GM04503 (cell line): ENCODE measurements at regions not wholly inside any gene's neighbourhood (a gene's known extent, or its start where the extent isn't known, plus 50 kb on each side); places are given as distances from the start of the nearest gene placed in this dataset.
A peak's percentile ranks its signal among the peaks of the same experiment; 100 is the strongest.
"Not testable (repeated sequence)": the region's sequence is repeated elsewhere in the genome, so short reads cannot be mapped to it uniquely, and the experiment has no call there.

Source experiments
- DNase-seq: peaks from one replicate; pipeline ENCODE4 v3.0.0-alpha.2; 2012; ENCODE audit warnings: low read depth

DNA sequence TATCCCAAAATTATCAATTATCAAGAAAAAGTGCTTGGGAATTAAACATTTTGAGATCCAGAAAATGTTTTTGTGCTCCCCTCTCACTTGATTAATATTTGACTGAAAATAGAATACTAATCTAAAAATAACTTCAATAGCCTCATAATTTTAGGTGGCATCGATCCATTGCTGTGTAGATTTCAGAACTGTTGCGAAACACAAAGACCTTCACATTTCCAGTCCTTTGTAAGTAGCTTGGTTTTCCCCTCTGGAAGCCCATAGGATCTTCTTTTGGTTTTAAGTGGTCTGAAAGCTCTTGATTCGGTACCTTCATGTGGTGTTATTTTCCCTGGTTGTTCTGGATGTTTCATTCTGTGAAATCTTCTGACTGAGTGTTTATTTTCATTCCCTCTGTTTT is 176.5 kb downstream of the NUFIP1 start:
- DNase-seq, result no peak

- no peak for DNase-seq
Measured at GRCh38 chr13:44810061-44810840, 179.0 kb downstream of the NUFIP1 start.

GRCh38 chr13:44809190-44809589 is 180.1 kb downstream of the NUFIP1 start:
- no peak for DNase-seq

DNA sequence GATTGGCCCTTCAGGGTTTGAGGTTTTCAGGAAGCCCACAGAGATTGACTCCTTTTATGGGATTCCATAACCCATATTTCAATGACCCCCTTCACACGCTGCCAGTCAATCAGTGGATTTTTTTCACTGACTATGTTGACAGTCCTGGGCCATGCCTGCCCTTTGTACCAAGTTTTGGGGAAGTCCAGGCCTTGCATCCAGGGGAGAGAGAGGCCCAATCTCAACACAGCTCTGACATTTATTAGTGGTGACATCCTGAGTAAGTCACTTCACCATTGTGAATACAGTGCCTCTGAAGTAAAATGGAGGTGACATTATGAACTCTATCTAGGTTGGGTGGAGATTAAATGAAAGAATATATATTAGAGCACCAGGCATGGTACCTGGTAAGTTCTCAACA is 181.1 kb downstream of the NUFIP1 start:
- DNase-seq, result no peak

GRCh38 chr13:44807449-44808034 is 181.7 kb downstream of the NUFIP1 start:
- DNase-seq, result no peak

GRCh38 chr13:44806826-44807225 is 182.4 kb downstream of the NUFIP1 start:
- no peak for DNase-seq

DNA sequence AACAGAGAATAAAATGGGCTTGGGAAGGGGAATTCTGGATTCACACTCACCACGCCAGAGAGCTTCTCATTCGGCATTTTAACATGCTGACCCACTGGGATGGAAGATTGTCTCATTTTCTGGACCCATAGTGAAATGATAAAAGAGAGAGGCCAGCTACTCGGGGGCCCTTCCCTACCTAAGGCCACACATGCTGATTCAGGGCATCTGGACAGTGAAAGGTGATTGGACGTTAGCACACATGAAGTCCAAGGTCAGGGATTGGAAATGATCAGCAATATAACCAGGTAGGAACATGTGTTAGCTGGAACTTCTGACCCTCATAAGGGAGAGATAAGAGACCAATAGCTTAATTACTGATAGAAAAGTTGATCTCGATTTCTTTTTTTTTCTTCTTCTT is 183.7 kb downstream of the NUFIP1 start:
- no peak for DNase-seq

DNA sequence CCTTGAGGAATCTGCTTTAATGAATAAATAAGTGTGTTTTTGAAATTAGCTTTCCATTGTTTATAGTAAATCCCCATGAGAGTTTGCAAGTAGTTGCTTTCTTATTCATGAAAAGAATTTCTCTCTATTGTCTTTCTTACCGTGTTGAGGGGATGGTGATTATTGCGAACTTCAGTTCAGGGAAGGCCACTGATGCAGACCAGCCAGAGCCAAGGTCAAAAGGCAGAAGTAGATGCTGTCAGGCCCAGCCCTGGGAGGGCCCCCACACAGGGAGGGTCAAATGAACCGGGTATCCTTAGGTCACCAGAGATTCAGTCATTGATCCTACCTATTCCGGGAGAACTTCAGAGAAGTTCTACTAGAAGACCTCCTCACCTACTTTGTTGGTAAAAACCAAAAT is 185.9 kb downstream of the NUFIP1 start:
- no peak for DNase-seq

- DNase-seq, result no peak
Measured at GRCh38 chr13:44802491-44802890, 186.8 kb downstream of the NUFIP1 start.

DNA sequence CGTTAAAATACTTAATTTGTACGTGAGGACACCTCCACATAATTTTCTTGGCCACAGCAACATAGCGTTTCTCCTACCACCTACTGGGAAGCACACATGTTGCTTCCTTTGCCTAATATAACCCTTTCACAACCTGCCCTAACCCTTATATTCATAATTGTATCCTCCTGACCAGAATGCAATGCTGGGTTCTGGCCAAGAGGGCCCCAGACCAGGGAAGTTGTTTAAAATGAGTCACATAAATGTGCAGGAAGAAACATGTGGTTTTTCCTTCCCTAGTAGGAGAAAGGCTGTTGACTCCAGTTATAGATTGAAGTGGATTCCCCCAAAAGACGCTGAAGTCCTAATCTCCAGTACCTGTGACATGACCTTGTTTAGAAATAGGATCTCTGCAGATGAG is 187.3 kb downstream of the NUFIP1 start:
- DNase-seq, result peak; percentile 35

DNA sequence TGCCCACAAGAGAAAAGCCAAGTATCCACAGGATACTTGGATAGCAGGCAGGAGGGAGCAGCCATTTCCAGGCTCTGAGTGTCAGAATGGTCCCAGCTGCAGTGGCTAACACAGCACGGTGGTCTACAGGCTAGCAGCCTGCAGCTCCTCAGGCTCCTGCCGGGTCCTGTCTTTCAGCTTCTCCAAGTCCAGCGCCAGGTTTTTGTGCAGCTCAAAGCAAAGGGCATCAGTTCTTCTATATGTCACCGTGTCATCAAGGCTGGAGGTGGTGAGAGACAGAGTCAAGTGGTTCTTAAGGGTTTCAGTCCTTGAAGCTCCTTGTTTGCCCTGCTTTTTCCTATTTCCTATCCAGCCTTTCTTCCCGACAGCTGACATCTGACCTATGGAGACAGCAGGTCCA is 188.6 kb downstream of the NUFIP1 start:
- DNase-seq, result no peak

DNA sequence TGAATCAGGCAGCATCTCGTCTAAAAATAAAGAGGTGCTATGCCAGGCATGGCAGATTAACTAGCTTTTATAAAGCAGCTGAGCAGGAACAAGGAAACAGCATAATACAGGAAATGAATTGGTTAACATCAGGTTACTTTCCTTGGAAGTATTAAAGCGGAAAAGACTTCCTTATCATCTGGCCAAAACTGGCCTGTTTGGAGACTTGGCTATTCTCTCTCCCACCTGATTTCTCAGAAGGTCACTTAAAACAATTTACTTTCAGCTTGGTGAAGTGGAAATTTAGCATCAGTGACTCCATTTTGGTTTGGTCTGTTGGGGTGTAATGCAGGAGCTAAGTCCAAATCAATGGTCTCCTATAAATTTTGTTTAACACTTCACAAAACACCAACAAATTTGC is 191.6 kb downstream of the NUFIP1 start:
- no peak for DNase-seq

DNA sequence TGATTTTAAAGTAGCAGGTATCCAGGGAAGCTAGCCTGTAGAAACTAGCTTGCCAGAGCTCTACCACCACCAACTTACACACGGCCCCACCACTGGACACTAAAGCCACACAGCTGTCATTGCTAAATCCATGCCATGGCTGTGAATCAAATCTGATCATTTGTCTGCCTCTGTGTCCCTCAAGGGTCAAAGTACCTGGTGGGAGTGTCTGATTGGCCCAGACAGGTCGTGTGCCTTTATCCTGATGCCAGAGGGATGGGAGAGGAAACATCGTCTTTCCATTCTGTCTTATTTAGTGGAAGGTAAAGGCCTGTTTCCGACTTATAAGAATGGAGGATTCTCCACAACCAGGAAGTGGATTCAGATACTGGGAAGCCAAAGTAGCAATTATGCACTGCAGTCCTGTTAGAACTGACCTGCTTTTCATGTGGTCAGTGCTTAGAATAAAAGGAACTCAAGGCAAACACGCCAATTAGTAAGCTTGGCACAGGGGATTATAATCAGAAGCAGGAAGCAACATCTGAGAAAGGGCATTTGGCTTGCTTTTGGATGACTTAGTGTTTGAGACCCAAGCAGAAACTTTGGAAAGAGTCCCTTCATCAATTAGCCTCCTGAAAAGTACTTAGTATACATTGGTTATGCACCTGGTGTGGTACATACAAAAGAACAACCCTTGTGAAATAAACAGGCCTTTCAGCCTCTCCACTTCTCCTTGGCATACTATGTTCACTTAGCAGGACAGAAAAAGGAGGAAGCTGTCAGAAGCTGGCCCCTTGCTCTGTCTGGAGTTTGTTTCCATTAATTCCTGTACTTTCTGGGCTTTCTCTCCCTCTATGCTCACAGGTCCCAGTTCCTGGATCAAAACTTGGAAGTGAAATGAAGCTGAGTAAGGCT is 192.4 kb downstream of the NUFIP1 start:
- DNase-seq, result no peak

DNA sequence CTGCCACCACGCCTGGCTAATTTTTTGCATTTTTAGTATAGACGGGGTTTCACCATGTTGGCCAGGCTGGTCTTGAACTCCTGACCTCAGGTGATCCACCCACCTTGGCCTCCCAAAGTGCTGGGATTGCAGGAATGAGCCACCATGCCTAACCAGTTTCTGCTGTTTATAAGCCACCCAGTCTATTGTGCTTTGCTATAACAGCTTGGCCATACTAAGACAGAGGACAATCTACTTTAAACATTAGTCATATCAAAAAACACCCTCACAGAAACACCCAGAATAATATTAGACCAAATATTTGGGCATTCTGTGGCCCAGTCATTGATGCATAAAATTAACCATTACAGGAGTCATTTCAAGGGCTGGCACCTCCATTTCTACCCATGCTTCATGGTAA is 193.2 kb downstream of the NUFIP1 start:
- not testable (repeated sequence) for DNase-seq

DNA sequence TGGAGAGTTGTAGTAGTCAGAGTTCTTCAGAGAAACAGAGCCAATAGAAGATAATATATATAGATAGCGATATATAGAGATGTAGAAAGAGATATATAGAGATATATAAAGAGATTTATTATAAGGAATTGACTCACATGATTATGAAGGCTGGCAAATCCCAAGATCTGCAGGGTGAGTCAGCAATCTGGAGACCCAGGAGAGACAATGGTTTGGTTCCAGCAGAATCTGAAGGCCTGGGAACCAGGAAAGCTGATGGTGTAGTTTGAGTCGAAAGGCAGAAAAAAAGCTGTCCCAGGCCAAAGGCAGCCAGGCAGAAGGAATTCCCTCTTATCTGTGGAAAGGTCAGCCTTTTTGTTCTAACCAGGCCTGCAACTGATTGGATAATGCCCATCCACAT is 194.1 kb downstream of the NUFIP1 start:
- no peak for DNase-seq

GRCh38 chr13:44792096-44792495 is 197.2 kb downstream of the NUFIP1 start:
- no peak for DNase-seq

- DNase-seq, result no peak
Measured at GRCh38 chr13:44790289-44790688, 199.0 kb downstream of the NUFIP1 start.

- DNase-seq, result no peak
Measured at GRCh38 chr13:44787617-44788016, 201.7 kb downstream of the NUFIP1 start.

DNA sequence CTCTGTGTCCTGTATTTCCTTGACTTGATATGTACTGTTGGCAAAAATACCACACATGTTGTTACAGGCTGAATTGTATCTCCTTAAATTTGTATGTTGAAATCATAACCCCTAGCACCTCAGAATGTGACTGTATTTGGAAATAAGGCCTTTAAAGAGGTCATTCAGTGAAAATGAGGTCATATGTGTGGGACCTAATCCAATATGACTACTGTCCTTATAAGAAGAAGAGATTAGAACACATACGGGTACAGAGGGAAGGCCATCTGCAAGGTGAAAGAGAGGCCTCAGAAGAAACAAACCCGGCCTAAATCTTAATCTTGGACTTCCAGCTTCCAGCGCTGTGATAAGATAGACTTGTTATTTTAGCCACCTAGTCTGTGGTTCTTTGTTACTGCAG is 202.5 kb downstream of the NUFIP1 start:
- DNase-seq, result no peak

GRCh38 chr13:44785401-44785800 is 203.9 kb downstream of the NUFIP1 start:
- no peak for DNase-seq

DNA sequence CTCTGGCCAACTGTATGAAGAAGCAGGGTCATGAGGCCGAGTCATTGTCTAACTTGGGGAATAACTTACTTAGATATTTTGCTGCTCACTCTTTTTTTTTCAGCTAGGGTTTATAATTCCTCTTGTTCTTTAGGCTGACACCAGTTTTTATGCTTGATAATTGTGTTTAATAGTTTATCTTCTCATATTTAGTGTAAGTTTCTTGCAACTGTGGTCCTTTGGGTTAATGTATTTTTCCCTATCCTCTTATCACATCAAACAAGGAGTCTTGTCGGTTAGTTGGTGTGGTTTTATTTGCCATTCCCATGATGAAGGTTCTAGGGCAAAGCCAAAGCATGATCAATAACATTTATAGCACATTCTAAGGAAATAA is 204.6 kb downstream of the NUFIP1 start:
- no peak for DNase-seq

GRCh38 chr13:44783994-44784707 is 205.1 kb downstream of the NUFIP1 start:
- DNase-seq, result no peak
